A204.1 (cell line): ENCODE measurements at regions not wholly inside any gene's neighbourhood (a gene's known extent, or its start where the extent isn't known, plus 50 kb on each side); places are given as distances from the start of the nearest gene placed in this dataset.

Experiments
- FAIRE-seq: peaks from 2 replicates; lab custom pipeline; 2012; peaks lifted over from hg19 to GRCh38; lab: Jason Lieb, UNC

- no peak for FAIRE-seq
Measured at GRCh38 chr9:103627731-103628130, 466.4 kb upstream of the SMC2 start.

GRCh38 chr9:103649086-103649485 lies 445.0 kb upstream of the SMC2 start:
- no peak for FAIRE-seq

GRCh38 chr9:103658156-103658555 lies 436.0 kb upstream of the SMC2 start:
- FAIRE-seq: no peak

GRCh38 chr9:103660830-103661229 lies 433.3 kb upstream of the SMC2 start:
- no peak for FAIRE-seq

- no peak for FAIRE-seq
Measured at GRCh38 chr9:103661663-103662062, 432.4 kb upstream of the SMC2 start.

- FAIRE-seq: no peak
Measured at GRCh38 chr9:103669296-103669695, 424.8 kb upstream of the SMC2 start.

- FAIRE-seq: no peak
Measured at GRCh38 chr9:103674271-103674670, 419.8 kb upstream of the SMC2 start.

- no peak for FAIRE-seq
Measured at GRCh38 chr9:103680581-103680980, 413.5 kb upstream of the SMC2 start.

- FAIRE-seq: no peak
Measured at GRCh38 chr9:103681435-103681834, 412.7 kb upstream of the SMC2 start.

GRCh38 chr9:103700195-103700962 lies 393.7 kb upstream of the SMC2 start:
- FAIRE-seq: no peak

- FAIRE-seq: no peak
Measured at GRCh38 chr9:103702572-103702971, 391.5 kb upstream of the SMC2 start.

- no peak for FAIRE-seq
Measured at GRCh38 chr9:103707181-103707580, 386.9 kb upstream of the SMC2 start.

- no peak for FAIRE-seq
Measured at GRCh38 chr9:103709366-103709765, 384.7 kb upstream of the SMC2 start.

GRCh38 chr9:103713631-103714030 lies 380.5 kb upstream of the SMC2 start:
- FAIRE-seq: no peak

- FAIRE-seq: no peak
Measured at GRCh38 chr9:103714992-103715391, 379.1 kb upstream of the SMC2 start.

GRCh38 chr9:103721056-103721455 lies 373.1 kb upstream of the SMC2 start:
- FAIRE-seq: no peak

GRCh38 chr9:103730866-103731265 lies 363.2 kb upstream of the SMC2 start:
- FAIRE-seq: no peak

- no peak for FAIRE-seq
Measured at GRCh38 chr9:103731541-103731940, 362.6 kb upstream of the SMC2 start.

GRCh38 chr9:103734471-103734870 lies 359.6 kb upstream of the SMC2 start:
- FAIRE-seq: no peak

- no peak for FAIRE-seq
Measured at GRCh38 chr9:103755441-103755840, 338.7 kb upstream of the SMC2 start.

GRCh38 chr9:103755986-103756385 lies 338.1 kb upstream of the SMC2 start:
- FAIRE-seq: no peak

GRCh38 chr9:103757062-103757461 lies 337.0 kb upstream of the SMC2 start:
- FAIRE-seq: no peak

GRCh38 chr9:103761466-103761865 lies 332.6 kb upstream of the SMC2 start:
- no peak for FAIRE-seq

GRCh38 chr9:103789686-103790085 lies 304.4 kb upstream of the SMC2 start:
- FAIRE-seq: peak; percentile 3

GRCh38 chr9:103798620-103799019 lies 295.5 kb upstream of the SMC2 start:
- no peak for FAIRE-seq
